ENCODE measurements at regions not wholly inside any gene's neighbourhood (a gene's known extent, or its start where the extent isn't known, plus 50 kb on each side); places are given as distances from the start of the nearest gene placed in this dataset.

DNA sequence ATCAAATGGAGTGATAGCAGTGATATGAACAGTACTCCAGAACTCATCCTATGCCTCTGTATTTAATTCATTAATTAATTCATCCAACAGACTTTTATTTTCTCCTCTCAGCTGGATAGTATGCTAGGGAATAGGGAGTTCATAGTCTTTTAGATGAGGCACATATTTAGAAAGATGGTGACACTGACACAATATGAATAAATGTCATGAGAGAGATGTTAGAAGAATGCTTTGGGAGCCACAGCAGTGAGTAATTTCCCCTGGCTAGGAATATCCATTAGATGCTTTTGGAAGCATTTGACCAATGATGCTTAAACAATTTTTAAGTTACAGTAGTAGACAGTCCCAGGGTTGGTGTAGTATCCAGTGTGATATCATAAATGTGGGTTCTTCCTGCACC lies 428.7 kb upstream of the SGCD start:
- no peaks in the 10 kb centered on the region for H3K36me3 ChIP-seq (ENCODE audit: control insufficient read depth, insufficient read depth, low read length)
- no peaks in the 10 kb centered on the region for H3K4me1 ChIP-seq (ENCODE audit: control insufficient read depth, insufficient read depth, low read length)
- no peak overlapping the region for H3K4me3 ChIP-seq (ENCODE audit: low read depth in 2 of 2, low read length in 2 of 2)
- intact Hi-C loops (cut with micrococcal nuclease; ENCODE audit: unreplicated experiment) (no loop called here), in situ Hi-C loops (cut with HindIII; ENCODE audit: low pct_unique_long_range_greater_than_20kb, low sequenced_read_pairs) (no loop called here)
- no TSS peak for BruUV-seq (replicated peaks)
- no peak for TF ChIP-seq POLR2AphosphoS5 (IDR thresholded peaks at IDR 0.05; ENCODE audit: low read depth, low read length)
- TF ChIP-seq, protein P1, sequence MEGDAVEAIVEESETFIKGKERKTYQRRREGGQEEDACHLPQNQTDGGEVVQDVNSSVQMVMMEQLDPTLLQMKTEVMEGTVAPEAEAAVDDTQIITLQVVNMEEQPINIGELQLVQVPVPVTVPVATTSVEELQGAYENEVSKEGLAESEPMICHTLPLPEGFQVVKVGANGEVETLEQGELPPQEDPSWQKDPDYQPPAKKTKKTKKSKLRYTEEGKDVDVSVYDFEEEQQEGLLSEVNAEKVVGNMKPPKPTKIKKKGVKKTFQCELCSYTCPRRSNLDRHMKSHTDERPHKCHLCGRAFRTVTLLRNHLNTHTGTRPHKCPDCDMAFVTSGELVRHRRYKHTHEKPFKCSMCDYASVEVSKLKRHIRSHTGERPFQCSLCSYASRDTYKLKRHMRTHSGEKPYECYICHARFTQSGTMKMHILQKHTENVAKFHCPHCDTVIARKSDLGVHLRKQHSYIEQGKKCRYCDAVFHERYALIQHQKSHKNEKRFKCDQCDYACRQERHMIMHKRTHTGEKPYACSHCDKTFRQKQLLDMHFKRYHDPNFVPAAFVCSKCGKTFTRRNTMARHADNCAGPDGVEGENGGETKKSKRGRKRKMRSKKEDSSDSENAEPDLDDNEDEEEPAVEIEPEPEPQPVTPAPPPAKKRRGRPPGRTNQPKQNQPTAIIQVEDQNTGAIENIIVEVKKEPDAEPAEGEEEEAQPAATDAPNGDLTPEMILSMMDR (IDR thresholded peaks at IDR 0.05): no peak
- TF ChIP-seq, protein P2, sequence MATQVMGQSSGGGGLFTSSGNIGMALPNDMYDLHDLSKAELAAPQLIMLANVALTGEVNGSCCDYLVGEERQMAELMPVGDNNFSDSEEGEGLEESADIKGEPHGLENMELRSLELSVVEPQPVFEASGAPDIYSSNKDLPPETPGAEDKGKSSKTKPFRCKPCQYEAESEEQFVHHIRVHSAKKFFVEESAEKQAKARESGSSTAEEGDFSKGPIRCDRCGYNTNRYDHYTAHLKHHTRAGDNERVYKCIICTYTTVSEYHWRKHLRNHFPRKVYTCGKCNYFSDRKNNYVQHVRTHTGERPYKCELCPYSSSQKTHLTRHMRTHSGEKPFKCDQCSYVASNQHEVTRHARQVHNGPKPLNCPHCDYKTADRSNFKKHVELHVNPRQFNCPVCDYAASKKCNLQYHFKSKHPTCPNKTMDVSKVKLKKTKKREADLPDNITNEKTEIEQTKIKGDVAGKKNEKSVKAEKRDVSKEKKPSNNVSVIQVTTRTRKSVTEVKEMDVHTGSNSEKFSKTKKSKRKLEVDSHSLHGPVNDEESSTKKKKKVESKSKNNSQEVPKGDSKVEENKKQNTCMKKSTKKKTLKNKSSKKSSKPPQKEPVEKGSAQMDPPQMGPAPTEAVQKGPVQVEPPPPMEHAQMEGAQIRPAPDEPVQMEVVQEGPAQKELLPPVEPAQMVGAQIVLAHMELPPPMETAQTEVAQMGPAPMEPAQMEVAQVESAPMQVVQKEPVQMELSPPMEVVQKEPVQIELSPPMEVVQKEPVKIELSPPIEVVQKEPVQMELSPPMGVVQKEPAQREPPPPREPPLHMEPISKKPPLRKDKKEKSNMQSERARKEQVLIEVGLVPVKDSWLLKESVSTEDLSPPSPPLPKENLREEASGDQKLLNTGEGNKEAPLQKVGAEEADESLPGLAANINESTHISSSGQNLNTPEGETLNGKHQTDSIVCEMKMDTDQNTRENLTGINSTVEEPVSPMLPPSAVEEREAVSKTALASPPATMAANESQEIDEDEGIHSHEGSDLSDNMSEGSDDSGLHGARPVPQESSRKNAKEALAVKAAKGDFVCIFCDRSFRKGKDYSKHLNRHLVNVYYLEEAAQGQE (IDR thresholded peaks at IDR 0.05; ENCODE audit: insufficient read depth in 1 of 2, low read depth in 2 of 2, low read length in 1 of 2): no peak
- TF ChIP-seq TCF7L2 (IDR thresholded peaks at IDR 0.05; ENCODE audit: low read depth, low read length): no peak
- no peak for TF ChIP-seq SIN3A (IDR thresholded peaks at IDR 0.05; ENCODE audit: borderline replicate concordance, insufficient read depth, low read depth, low read length)
- DNase-seq (ENCODE audit: low read depth, low spot score): no peak
- no peak overlapping the region for H3K27ac ChIP-seq (ENCODE audit: low read length)
- POLR2A ChIA-PET: no interaction called here
- H3K9me3 ChIP-seq (ENCODE audit: control insufficient read depth, insufficient read depth, low read depth, low read length): no peaks in the 10 kb centered on the region
- H3K27me3 ChIP-seq (ENCODE audit: control insufficient read depth, insufficient read depth, low read length): no peaks in the 10 kb centered on the region
- CTCF ChIA-PET: no interaction called here
- ATAC-seq: no peak

DNA sequence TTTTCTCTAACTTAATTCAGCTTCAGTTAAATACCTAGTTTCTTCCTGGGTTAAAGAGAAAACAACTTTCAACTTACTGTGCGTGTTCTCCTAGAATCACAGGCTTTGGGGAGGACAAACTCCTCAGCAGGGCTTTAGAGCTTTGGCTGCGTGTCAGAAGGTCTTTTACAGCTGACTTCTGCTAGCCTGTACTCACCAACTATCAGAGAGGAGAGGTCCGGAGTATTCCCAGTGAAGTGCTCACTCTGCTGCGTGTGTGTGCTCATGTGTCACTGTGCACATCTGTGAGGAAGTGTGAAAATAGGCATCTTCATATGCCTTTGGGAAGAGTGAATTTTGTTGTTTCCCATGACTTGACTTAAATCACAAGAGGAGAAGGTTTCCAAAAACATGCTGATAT lies 423.2 kb upstream of the SGCD start:
- Histone ChIP-seq H3K36me3 (ENCODE audit: control insufficient read depth, insufficient read depth, low read length) (no peaks in the 10 kb centered on the region), H3K27ac (ENCODE audit: low read length) (no peak overlapping the region), H3K27me3 (ENCODE audit: control insufficient read depth, insufficient read depth, low read length) (no peaks in the 10 kb centered on the region), H3K4me1 (ENCODE audit: control insufficient read depth, insufficient read depth, low read length) (no peaks in the 10 kb centered on the region), H3K9me3 (ENCODE audit: control insufficient read depth, insufficient read depth, low read depth, low read length) (no peaks in the 10 kb centered on the region), H3K4me3 (ENCODE audit: low read depth in 2 of 2, low read length in 2 of 2) (no peak overlapping the region)
- no peak for ATAC-seq
- ChIA-PET CTCF (no interaction called here), POLR2A (no interaction called here)
- no TSS peak for BruUV-seq (replicated peaks)
- intact Hi-C loops (cut with micrococcal nuclease; ENCODE audit: unreplicated experiment) (no loop called here), in situ Hi-C loops (cut with HindIII; ENCODE audit: low pct_unique_long_range_greater_than_20kb, low sequenced_read_pairs) (no loop called here)
- no peak for DNase-seq (ENCODE audit: low read depth, low spot score)
- TF ChIP-seq, protein P2 (IDR thresholded peaks at IDR 0.05; ENCODE audit: insufficient read depth in 1 of 2, low read depth in 2 of 2, low read length in 1 of 2): no peak
- no peak for TF ChIP-seq POLR2AphosphoS5 (IDR thresholded peaks at IDR 0.05; ENCODE audit: low read depth, low read length)
- no peak for TF ChIP-seq SIN3A (IDR thresholded peaks at IDR 0.05; ENCODE audit: borderline replicate concordance, insufficient read depth, low read depth, low read length)
- TF ChIP-seq, protein P1 (IDR thresholded peaks at IDR 0.05): no peak
- TF ChIP-seq TCF7L2 (IDR thresholded peaks at IDR 0.05; ENCODE audit: low read depth, low read length): no peak
